ENCODE measurements at regions not wholly inside any gene's neighbourhood (a gene's known extent, or its start where the extent isn't known, plus 50 kb on each side); places are given as distances from the start of the nearest gene placed in this dataset.
"Not testable (repeated sequence)": the region's sequence is repeated elsewhere in the genome, so short reads cannot be mapped to it uniquely, and the experiment has no call there.

- no peak for DNase-seq (ENCODE audit: low read depth in 2 of 2)
These were observed 492.1 kb upstream of the SLC39A10 start for GRCh38 chr2:195164930-195165329.

- no peak for DNase-seq (ENCODE audit: low read depth in 2 of 2)
These were observed 494.1 kb upstream of the SLC39A10 start for GRCh38 chr2:195162918-195163317.

GRCh38 chr2:195162194-195162593 lies 494.8 kb upstream of the SLC39A10 start:
- DNase-seq (ENCODE audit: low read depth in 2 of 2): no peak

GRCh38 chr2:195160963-195161362 lies 496.1 kb upstream of the SLC39A10 start:
- no peak for DNase-seq (ENCODE audit: low read depth in 2 of 2)

- no peak for DNase-seq (ENCODE audit: low read depth in 2 of 2)
These were observed 505.3 kb upstream of the SLC39A10 start for GRCh38 chr2:195151711-195152110.

GRCh38 chr2:195150819-195151218 lies 506.2 kb upstream of the SLC39A10 start:
- DNase-seq (ENCODE audit: low read depth in 2 of 2): no peak

- no peak for DNase-seq (ENCODE audit: low read depth in 2 of 2)
These were observed 509.0 kb upstream of the SLC39A10 start for GRCh38 chr2:195148004-195148403.

- no peak for DNase-seq (ENCODE audit: low read depth in 2 of 2)
These were observed 510.1 kb upstream of the SLC39A10 start for GRCh38 chr2:195146761-195147541.

- DNase-seq (ENCODE audit: low read depth in 2 of 2): no peak
These were observed 518.6 kb upstream of the SLC39A10 start for GRCh38 chr2:195138435-195138834.

- DNase-seq (ENCODE audit: low read depth in 2 of 2): not testable (repeated sequence)
These were observed 531.1 kb upstream of the SLC39A10 start for GRCh38 chr2:195125889-195126288.

- DNase-seq (ENCODE audit: low read depth in 2 of 2): no peak
These were observed 532.5 kb upstream of the SLC39A10 start for GRCh38 chr2:195124391-195125079.

GRCh38 chr2:195122653-195123052 lies 534.4 kb upstream of the SLC39A10 start:
- no peak for DNase-seq (ENCODE audit: low read depth in 2 of 2)

GRCh38 chr2:195121341-195121740 lies 535.7 kb upstream of the SLC39A10 start:
- no peak for DNase-seq (ENCODE audit: low read depth in 2 of 2)

- no peak for DNase-seq (ENCODE audit: low read depth in 2 of 2)
These were observed 537.8 kb upstream of the SLC39A10 start for GRCh38 chr2:195119231-195119630.

- DNase-seq (ENCODE audit: low read depth in 2 of 2): no peak
These were observed 538.8 kb upstream of the SLC39A10 start for GRCh38 chr2:195118276-195118675.

- DNase-seq (ENCODE audit: low read depth in 2 of 2): no peak
These were observed 540.0 kb upstream of the SLC39A10 start for GRCh38 chr2:195117011-195117410.

- DNase-seq (ENCODE audit: low read depth in 2 of 2): no peak
These were observed 541.3 kb upstream of the SLC39A10 start for GRCh38 chr2:195115738-195116137.

GRCh38 chr2:195108182-195108581 lies 548.8 kb upstream of the SLC39A10 start:
- DNase-seq (ENCODE audit: low read depth in 2 of 2): no peak

GRCh38 chr2:195106681-195107380 lies 550.2 kb upstream of the SLC39A10 start:
- DNase-seq (ENCODE audit: low read depth in 2 of 2): no peak

GRCh38 chr2:195105581-195105980 lies 551.4 kb upstream of the SLC39A10 start:
- no peak for DNase-seq (ENCODE audit: low read depth in 2 of 2)

- DNase-seq (ENCODE audit: low read depth in 2 of 2): no peak
These were observed 562.7 kb upstream of the SLC39A10 start for GRCh38 chr2:195094330-195094729.

- no peak for DNase-seq (ENCODE audit: low read depth in 2 of 2)
These were observed 564.7 kb upstream of the SLC39A10 start for GRCh38 chr2:195092341-195092740.

- not testable (repeated sequence) for DNase-seq (ENCODE audit: low read depth in 2 of 2)
These were observed 584.2 kb upstream of the SLC39A10 start for GRCh38 chr2:195072806-195073205.
